Skeletal muscle satellite cell (primary cell): ENCODE measurements at regions not wholly inside any gene's neighbourhood (a gene's known extent, or its start where the extent isn't known, plus 50 kb on each side); places are given as distances from the start of the nearest gene placed in this dataset.

Experiments used
- H3K27me3 ChIP-seq: 2 replicates; pipeline ENCODE4 v1.7.0; 2013; ENCODE audit warnings: low read length; ENCODE audit not compliant: control insufficient read depth, insufficient read depth
- H3K36me3 ChIP-seq: 2 replicates; pipeline ENCODE4 v1.7.0; 2013; ENCODE audit warnings: mild to moderate bottlenecking, control low read depth, low read length; ENCODE audit not compliant: insufficient read depth
- H3K4me1 ChIP-seq: 2 replicates; pipeline ENCODE4 v1.7.0; 2013; ENCODE audit warnings: low read length; ENCODE audit not compliant: control insufficient read depth, insufficient read depth
- H3K4me2 ChIP-seq: 2 replicates; pipeline ENCODE4 v1.7.0; 2013; ENCODE audit warnings: mild to moderate bottlenecking, low read length
- H3K4me3 ChIP-seq: 2 replicates; pipeline ENCODE4 v1.7.0; 2013; ENCODE audit warnings: low read length
- H3K9ac ChIP-seq: 2 replicates; pipeline ENCODE4 v1.7.0; 2013; ENCODE audit warnings: mild to moderate bottlenecking, low read depth, low read length, moderate library complexity
- H3K9me3 ChIP-seq: replicated peaks from 2 replicates; pipeline ENCODE4 v1.7.0; 2013; ENCODE audit warnings: mild to moderate bottlenecking, control low read depth, low read length

DNA sequence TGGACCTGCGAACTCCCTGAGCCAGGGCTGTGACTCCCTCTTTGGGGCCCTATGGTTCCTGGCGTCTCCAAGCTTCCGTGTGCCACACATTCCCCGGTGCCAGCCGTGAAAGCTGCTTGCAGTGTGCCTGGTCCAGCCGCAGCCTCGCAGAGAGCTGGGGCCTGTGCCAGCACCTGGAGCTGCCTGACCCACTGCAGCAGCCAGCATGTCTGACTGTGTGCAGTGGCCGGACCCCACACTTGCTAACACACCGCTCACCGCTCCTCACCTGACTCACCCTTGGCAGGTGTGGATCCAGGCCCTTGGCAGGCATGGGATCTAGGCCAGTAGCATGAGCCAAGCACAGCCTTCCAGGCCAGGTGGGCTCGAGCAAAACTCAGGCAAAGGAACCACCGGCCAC is 227.5 kb downstream of the OTOR start:
- H3K36me3 ChIP-seq = no peaks in the 10 kb centered on the region
- H3K4me1 ChIP-seq = no peaks in the 10 kb centered on the region
- no peaks in the 10 kb centered on the region for H3K9me3 ChIP-seq
- H3K9ac ChIP-seq = no peak overlapping the region
- no peak overlapping the region for H3K4me2 ChIP-seq
- H3K27me3 ChIP-seq = no peaks in the 10 kb centered on the region
- no peak overlapping the region for H3K4me3 ChIP-seq

DNA sequence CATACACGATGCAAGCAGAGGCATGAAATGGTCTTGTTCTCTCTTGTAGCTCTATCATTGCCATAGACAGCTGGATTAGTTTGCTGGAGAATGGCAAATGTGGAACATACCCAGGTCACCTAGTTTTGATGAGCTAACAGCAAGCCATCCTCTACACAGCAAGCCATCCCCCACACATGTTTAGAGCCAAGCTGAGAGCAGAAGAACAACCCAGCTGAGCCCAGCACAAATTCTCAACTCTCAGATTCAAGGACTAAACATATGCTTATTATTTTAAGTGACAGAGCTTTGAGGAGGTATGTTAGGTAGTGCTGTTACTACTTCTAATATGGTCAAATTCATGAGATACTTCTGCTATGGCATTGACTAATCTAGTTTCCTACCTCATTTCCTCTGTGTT is 230.3 kb downstream of the OTOR start:
- Histone ChIP-seq H3K4me3 (no peak overlapping the region), H3K9me3 (no peaks in the 10 kb centered on the region), H3K36me3 (no peaks in the 10 kb centered on the region), H3K9ac (no peak overlapping the region), H3K4me1 (no peaks in the 10 kb centered on the region), H3K4me2 (no peak overlapping the region), H3K27me3 (no peaks in the 10 kb centered on the region)

DNA sequence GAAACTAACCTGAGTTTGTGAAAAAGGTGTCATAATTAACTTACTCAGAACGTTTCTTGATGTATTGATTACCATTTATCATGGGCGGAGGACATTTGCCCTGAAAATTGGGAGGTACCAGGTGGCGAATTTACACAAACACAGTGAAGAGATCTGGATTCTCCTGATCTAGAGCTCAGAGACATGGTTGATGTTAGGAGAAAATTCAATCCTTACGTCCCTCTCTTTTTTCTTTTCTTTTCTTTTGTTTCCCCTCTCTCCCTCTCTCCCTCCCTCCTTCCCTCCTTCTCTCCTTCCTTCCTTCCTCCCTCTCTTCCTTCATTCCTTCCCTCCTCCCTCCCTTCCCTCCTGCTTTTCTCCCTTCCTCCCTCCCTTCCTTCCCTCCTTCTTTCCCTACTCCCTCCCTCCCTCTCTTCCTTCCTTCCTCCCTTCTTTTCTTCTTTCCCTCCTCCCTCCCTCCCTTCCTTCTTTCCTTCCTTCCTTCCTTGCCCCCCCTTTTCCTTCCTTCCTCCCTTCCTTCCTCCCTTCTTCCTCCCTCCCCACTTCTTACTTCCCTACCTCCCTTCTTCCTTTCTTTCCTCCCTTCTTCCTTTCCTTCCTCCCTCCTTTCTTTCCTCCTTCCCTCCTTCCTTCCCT is 234.1 kb downstream of the OTOR start:
- no peak overlapping the region for H3K4me3 ChIP-seq
- no peaks in the 10 kb centered on the region for H3K4me1 ChIP-seq
- H3K27me3 ChIP-seq = no peaks in the 10 kb centered on the region
- no peaks in the 10 kb centered on the region for H3K9me3 ChIP-seq
- no peaks in the 10 kb centered on the region for H3K36me3 ChIP-seq
- H3K4me2 ChIP-seq = no peak overlapping the region
- no peak overlapping the region for H3K9ac ChIP-seq

DNA sequence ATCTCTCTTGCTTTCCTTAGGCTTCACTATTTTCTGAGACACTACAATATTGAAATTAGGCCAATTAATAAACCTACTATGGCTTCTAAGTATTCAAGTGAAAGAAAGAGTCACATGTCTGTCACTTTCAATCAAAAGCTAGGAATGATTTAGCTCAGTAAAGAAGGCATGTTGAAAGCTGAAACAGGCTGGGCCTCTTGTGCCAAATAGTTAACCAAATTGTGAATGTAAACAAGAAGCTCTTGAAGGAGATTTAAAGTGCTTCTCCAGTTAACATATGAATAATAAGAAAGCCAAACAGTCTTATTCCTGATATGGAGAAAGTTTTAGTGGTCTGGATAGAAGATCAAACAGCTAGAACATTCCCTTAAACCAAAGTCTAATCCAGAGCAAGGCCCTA is 236.3 kb downstream of the OTOR start:
- Histone ChIP-seq H3K9ac (no peak overlapping the region), H3K36me3 (no peaks in the 10 kb centered on the region), H3K4me2 (no peak overlapping the region), H3K9me3 (no peaks in the 10 kb centered on the region), H3K4me1 (no peaks in the 10 kb centered on the region), H3K4me3 (no peak overlapping the region), H3K27me3 (no peaks in the 10 kb centered on the region)

DNA sequence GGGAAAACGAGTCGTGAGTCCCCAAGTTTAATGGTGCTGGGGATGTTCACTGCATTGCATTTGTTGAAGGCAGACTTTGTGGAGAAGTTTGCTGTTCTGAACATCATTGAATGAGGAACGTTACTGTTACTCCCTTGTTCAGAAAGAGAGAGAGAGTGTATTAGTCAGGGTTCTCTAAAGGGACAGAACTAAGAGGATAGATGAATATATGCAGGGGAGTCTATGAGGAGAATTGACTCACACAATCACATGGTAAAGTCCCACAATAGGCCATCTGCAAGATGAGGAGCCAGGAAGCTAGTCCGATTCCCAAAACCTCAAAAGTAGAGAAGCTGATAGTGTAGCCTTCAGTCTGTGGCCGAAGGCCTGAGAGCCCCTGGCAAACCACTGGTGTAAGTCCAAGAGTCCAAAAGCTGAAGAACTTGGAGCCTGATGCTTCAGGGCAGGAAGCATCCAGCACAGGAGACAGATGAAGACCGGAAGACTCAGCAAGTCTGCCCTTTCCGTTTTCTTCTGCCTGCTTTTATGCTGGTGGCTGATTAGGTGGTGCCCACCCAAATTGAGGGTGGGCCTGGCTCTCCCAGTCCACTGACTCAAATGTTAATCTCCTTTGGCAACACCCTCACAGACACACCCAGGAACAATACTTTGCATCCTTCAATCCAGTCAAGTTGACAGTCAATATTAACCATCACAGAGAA is 223.5 kb upstream of the PCSK2 start:
- Histone ChIP-seq H3K4me1 (no peaks in the 10 kb centered on the region), H3K27me3 (no peaks in the 10 kb centered on the region), H3K4me2 (no peak overlapping the region), H3K36me3 (no peaks in the 10 kb centered on the region), H3K4me3 (no peak overlapping the region), H3K9ac (no peak overlapping the region), H3K9me3 (no peaks in the 10 kb centered on the region)

DNA sequence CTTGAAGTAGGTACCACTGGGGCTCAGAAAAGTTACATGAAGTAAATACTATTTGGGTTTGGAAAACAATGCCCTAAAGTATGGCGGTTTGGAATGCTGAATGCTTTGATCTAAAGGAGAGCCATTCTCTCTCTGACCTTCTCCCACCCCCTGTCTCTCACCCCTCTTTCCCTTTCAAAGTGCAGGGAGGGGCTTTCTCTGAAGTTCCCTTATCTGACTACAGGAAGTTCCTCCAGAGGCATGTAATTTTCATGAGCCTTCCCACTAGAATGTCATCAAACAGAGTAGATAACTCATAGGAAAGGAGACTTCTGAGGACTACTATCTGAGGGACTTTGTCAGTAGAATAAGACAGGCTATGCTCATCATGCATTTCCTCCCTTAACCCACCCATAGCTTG is 216.7 kb upstream of the PCSK2 start:
- H3K9ac ChIP-seq = no peak overlapping the region
- no peaks in the 10 kb centered on the region for H3K4me1 ChIP-seq
- no peak overlapping the region for H3K4me3 ChIP-seq

DNA sequence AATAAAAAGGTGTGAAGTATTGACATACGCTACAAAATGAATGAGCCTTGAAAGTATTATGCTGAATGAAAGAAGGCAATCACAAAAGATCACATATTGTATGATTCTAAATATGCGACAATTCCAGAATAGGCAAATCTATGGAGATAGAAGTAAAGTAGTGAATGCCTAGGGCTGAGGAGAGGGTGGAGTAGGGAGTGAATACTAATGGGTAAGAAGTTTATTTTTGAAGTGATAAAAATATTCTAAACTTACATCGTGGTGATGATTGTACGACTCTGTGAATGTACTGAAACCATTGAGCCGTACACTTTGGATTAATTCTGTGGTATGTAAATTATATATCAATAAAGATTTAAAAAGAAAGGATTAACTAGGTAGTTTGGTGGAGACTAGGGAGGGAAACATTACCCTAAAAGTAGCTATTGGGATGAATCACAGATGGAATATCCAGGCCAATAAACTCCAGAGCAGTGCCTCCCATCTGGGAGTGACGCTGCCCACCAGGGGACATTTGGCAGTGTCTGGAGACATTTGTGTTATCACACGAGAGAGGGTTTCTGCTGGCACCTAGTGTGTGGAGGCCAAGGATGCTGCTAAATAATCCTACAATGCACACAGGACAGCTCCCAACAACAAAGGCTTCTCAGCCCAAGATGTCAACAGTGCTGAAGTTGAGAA is 214.2 kb upstream of the PCSK2 start:
- no peaks in the 10 kb centered on the region for H3K36me3 ChIP-seq
- H3K27me3 ChIP-seq = no peaks in the 10 kb centered on the region
- no peak overlapping the region for H3K4me3 ChIP-seq
- no peaks in the 10 kb centered on the region for H3K4me1 ChIP-seq
- no peak overlapping the region for H3K9ac ChIP-seq
- H3K4me2 ChIP-seq = no peak overlapping the region
- H3K9me3 ChIP-seq = no peaks in the 10 kb centered on the region

More for the DNA sequence above, 216.7 kb upstream of the PCSK2 start:
- H3K4me2 ChIP-seq = no peak overlapping the region
- H3K27me3 ChIP-seq = no peaks in the 10 kb centered on the region
- H3K36me3 ChIP-seq = no peaks in the 10 kb centered on the region
- no peaks in the 10 kb centered on the region for H3K9me3 ChIP-seq

DNA sequence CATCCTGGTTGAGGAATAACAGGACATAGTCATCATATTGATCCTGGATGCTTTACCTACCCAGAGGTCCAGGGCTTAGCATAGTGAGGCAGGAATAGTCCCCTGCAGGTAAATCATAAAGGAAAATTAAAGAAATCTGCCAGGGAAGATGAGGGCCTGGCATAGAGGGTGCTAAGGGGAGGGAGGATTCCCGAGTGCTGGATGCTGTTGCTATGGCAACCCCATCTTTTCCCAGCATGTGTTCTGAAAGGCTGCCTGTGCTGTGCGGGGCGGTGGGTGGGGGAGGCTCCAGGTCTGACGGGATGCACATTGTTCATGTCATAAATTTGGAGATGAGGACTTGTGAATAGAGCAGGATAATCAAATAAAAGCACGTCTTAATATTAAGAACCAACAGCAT is 212.6 kb upstream of the PCSK2 start:
- Histone ChIP-seq H3K9ac (no peak overlapping the region), H3K36me3 (no peaks in the 10 kb centered on the region), H3K27me3 (no peaks in the 10 kb centered on the region), H3K9me3 (no peaks in the 10 kb centered on the region), H3K4me3 (no peak overlapping the region), H3K4me2 (no peak overlapping the region), H3K4me1 (no peaks in the 10 kb centered on the region)

DNA sequence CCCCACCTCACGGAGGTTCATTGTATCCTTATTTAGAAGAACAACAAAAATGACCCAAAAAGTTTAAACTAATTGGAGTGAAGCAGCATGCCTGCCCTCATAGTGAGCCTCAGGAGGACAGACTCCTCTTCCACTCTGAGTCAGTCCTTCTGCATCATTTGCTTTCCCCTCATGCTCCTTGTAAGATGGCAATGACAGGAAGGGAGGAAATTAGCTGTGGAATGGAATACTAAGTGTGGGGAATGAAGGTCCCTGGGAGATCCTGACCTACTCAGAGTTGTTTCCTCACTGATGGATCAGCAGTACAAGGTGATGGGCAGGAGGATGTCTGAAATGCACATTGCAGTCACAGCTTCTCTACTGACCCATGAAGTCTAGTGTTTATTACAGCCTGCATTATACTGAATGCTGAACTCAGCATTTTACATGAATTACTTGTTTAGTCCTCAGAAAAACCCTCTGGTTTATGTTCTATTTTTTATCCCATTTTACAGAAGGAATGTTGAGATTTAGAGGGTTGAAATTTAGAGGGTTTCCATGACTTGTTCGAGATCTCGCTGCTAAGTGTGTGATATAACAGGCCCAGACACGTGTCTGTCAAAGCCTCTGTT is 212.0 kb upstream of the PCSK2 start:
- no peaks in the 10 kb centered on the region for H3K27me3 ChIP-seq
- no peak overlapping the region for H3K9ac ChIP-seq
- H3K9me3 ChIP-seq = no peaks in the 10 kb centered on the region
- no peaks in the 10 kb centered on the region for H3K36me3 ChIP-seq
- no peak overlapping the region for H3K4me3 ChIP-seq
- no peaks in the 10 kb centered on the region for H3K4me1 ChIP-seq
- H3K4me2 ChIP-seq = no peak overlapping the region

DNA sequence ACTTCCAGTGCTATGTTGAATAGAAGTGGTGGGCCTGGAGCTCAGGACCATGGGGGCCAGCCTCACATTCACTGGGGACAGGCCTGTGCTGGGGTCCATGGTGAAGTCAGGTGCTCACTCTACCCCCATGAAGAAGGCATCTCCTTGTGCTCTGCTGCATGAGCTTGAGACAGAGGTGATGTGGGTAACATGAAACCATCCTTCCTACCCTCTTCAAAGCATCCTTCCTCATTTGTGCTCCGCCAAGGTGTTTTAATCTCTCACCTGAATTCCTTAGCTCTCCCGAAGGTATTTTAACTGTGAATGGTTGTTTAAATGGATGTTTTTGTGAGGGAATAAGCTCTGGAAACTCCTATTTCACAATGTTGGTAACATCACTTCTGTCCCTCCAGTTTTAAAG is 209.6 kb upstream of the PCSK2 start:
- H3K4me1 ChIP-seq = no peaks in the 10 kb centered on the region
- H3K27me3 ChIP-seq = no peaks in the 10 kb centered on the region
- H3K36me3 ChIP-seq = no peaks in the 10 kb centered on the region
- no peak overlapping the region for H3K4me2 ChIP-seq
- no peak overlapping the region for H3K9ac ChIP-seq
- H3K9me3 ChIP-seq = no peaks in the 10 kb centered on the region
- no peak overlapping the region for H3K4me3 ChIP-seq

DNA sequence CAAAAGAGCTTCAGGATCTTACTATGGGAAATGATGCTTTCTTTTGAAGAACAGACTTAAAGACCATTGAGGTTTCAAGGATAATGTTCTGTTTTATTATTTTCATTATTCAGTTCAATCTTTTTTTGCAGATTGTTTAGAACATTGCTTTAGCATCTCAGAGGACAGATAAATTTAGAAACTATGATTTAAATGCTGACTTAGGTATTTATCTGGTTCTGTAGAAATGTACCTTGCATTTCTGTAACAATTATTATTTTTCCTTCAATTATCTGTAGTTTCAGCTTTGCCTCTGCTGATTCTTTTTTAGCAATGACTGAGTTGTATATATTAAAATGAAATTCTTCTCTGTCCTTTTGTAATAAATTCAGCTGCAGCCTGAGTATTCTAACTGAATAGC is 205.4 kb upstream of the PCSK2 start:
- no peak overlapping the region for H3K9ac ChIP-seq
- H3K36me3 ChIP-seq = no peaks in the 10 kb centered on the region
- no peaks in the 10 kb centered on the region for H3K4me1 ChIP-seq
- H3K4me3 ChIP-seq = no peak overlapping the region
- no peaks in the 10 kb centered on the region for H3K9me3 ChIP-seq
- H3K27me3 ChIP-seq = no peaks in the 10 kb centered on the region
- H3K4me2 ChIP-seq = no peak overlapping the region
